Activated CD4-positive, alpha-beta T cell treated with anti-CD3 and anti-CD28 coated beads, Interleukin-2, amount 50 U/mL, for 1 hour (primary cell): ENCODE measurements at regions not wholly inside any gene's neighbourhood (a gene's known extent, or its start where the extent isn't known, plus 50 kb on each side); places are given as distances from the start of the nearest gene placed in this dataset.
"Not testable (repeated sequence)": the region's sequence is repeated elsewhere in the genome, so short reads cannot be mapped to it uniquely, and the experiment has no call there.

Experiments used
- DNase-seq: peaks from one replicate; pipeline ENCODE4 v3.0.0-alpha.2; 2020

DNA sequence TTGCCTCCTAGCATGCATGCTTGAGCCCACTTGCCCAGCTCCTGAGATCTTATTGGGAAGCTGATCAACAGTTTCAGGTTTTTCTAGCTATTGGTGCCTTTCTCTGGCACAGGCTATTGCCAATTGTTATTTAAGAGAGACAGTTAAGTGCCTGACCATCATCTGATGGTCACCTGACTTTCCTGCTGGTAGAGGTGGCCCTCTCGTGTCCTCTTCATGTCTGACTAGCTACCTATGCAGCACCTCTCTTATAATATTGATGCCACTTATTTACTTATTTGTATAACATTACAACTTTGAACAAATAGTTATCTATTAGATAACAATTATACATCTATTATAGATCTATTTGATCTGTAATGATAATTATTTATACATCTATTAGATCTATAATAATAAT is 205.9 kb upstream of the SEMA3D start:
- no peak for DNase-seq

DNA sequence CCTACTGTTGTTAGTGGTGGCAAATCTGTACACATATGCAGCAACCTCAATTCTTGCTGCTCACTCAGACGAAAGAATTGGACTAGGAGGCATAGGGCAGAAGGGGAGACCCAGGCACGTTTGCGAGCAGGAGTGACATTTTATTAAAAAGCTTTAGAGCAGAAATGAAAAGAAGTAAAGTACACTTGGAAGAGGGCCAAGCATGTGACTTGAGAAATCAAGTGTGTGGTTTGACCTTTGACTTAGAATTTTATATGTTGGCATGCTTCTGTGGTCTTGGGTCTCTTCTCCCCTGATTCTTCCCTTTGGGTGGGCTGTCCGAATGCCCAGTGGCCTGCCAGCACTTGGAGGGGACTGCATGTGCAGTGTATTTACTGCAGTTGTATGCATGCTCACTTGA is 205.5 kb upstream of the SEMA3D start:
- DNase-seq, result no peak

DNA sequence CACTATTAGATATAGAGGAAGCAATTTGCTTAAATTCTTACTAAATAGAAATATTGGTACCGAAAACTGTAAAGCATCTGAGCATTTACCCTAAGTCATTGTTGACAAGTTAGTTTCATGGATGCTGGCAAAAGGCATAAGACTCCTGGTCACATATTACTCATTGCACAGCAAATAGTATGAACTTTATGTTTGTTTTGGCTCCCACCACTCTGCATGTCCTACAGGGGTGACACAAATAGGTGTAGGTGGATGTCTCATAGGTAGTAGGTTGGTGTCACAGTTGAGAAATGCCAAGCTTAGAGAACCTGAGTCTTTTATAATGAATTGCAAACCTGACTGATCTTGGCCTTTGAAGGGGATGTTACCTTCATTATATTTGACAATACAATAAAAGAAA is 199.6 kb upstream of the SEMA3D start:
- no peak for DNase-seq

DNA sequence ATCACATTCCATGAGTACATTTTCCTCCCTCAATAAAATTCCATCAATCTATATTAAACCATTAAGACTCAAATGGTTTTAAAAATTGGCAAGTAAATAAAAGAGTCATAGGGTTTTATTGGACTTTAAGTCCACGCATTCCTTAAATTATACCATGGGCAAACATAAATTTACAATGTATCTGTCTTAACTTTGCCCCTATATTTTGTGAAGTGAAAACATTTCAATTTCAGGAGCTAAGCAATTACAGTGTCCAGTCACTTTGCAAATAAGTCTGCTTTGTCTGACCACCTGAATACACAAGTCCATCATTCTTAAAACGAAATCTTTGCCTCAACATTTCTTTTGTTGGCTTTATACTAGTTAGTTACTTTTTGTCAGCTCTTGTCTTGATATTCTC is 197.5 kb upstream of the SEMA3D start:
- no peak for DNase-seq

DNA sequence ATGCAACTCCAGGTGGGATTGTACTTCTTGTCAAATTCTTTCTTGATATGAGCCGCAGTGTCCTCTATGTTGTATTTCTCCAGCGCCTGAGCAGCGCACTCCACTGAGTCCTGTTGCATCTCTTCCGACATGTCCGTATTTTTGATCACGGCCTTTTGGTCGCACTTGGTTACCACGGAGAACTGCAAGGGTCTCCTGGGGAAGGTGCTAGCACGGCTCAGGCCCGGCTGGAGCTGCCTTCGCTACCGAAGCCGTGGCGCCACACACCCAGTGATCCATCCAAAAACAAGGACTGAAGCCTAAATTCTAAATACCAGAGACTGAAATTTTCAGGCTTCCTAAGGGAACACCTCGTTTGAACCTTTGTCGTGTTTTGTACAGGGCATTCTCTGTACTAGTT is 194.4 kb upstream of the SEMA3D start:
- DNase-seq, result no peak

DNA sequence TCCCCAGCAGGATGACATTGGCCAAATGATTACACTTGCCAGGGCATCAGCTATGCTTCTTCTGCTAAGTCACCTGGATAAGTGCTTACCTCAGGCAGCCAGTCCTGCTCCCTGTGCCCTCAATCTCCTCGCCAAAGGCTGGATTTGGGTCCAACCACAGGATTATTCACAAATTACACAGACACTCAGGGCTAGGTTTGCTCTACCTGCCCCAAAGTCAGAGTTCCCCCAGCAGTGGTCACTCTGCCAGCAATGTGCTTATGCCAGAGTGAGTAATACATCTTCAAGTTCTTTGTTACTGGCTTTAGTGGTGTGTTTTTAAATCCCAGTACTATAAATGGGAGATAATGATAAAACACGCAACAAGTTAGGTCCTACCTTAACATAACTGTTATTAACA is 189.7 kb upstream of the SEMA3D start:
- no peak for DNase-seq

DNA sequence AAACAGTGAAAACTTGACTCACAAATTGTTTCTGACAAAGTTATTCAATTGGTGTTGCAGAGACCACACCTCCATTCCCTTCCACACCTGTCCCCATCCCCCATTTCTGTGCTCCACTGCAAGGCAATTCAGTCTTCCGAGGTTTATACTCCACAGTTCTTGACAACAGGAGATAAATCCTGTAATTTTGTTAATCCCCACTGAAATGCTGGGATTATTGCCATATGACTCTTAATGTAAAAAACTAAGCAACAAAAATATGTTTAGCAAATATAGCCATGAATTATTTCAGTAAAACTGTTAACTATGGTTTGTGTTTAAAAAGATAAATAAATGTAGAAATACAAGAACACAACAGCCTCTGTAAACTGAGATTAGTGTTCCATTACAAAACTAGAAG is 170.1 kb upstream of the SEMA3D start:
- no peak for DNase-seq

DNA sequence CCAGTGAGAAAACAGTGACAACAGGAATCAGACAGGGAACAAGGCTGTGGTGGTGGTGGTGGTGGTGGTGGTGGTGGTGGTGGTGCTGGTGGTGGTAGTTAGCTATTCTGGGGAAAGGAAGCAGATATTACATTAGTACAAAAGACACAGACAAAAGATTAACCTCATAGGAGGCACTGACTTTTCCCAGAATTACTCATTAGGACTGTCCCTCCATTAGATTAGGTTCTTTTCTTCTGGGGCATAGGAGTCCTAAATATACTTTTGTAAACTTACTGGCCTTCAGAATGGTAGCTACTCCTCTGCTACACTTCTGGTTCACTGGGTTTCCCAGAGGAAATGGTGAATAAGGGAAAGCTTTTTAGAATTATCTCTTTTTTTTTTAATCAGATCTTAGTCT is 156.6 kb upstream of the SEMA3D start:
- DNase-seq, result no peak

DNA sequence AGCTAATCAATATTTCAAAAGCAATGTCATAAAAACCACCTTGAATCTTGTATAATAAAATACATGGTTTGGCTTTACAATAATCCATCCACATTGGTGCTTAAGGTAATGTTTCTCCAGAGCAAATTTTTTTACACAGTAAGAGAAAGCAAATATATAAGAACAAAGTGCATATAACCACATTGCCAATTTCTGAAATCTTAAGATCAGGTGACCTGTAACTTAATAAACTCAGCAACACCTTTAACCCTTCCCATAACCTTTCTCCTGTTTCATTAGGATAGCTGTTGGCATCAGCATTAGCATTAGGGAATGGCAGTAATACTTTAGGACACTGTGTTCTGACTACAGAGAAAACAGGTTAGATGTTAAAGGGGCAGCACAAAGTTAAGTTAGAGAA is 155.9 kb upstream of the SEMA3D start:
- DNase-seq, result no peak

DNA sequence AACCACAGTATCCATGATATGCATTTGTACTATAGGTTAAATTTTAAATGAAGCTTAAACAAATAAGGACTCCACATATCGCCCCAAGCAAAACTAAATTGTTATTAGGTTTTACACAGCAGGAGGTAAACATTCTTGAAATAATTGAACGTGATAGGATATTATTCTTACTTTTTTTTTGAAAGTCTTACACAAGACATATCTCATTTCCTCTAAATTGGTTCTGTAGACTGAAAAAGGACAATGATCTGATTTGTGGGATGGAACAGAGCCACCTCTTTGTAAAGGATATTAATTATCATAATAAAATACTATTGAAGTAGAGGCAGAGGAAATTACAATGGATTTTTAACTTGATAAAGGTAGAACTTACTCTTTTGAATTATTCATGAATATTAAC is 155.1 kb upstream of the SEMA3D start:
- DNase-seq, result no peak

DNA sequence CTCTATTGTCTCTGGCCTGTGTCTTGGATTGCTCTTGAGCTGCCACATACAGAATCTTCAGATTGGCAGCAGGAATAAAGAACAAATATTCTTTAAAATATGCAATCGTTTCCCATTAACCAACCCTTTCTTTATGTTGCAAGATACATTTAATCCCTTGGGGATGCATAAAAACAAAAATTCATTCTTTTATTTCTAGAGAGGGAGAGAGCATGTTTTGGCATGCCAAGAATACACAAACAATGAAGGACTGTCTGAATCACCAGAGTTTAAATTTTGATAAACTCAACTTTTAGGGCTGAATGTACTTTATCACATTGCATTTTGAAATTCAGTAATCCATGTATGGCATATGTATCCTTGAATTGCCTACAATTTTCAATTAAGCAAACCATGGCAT is 154.3 kb upstream of the SEMA3D start:
- no peak for DNase-seq

DNA sequence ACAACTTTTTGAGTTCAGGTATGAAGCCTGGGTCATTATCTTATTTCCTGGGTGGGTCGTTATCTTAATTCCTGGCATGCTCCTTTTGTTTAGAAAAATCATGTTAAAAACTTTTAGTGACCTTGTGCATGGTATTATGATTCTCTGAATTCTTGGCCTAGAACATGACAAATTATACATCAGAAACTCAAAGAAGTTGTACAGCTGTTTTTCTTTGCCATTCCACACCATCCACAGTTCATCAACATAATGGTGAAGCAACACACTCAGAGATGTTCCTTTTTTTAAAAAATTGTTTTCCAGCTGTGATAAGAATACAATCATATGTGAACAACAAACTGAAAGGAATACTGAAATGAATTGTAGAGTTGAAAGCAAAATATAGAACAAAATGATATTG is 149.2 kb upstream of the SEMA3D start:
- no peak for DNase-seq

DNA sequence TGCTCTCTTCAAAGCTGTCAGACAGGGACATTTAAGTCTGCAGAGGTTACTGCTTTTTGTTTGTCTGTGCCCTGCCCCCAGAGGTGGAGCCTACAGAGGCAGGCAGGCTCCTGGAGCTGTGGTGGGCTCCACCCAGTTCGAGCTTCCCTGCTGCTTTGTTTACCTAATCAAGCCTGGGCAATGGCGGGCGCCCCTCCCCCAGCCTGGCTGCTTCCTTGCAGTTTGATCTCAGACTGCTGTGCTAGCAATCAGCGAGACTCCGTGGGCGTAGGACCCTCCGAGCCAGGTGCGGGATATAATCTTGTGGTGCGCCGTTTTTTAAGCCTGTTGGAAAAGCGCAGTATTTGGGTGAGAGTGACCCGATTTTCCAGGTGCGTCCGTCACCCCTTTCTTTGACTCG is 148.3 kb upstream of the SEMA3D start:
- not testable (repeated sequence) for DNase-seq

DNA sequence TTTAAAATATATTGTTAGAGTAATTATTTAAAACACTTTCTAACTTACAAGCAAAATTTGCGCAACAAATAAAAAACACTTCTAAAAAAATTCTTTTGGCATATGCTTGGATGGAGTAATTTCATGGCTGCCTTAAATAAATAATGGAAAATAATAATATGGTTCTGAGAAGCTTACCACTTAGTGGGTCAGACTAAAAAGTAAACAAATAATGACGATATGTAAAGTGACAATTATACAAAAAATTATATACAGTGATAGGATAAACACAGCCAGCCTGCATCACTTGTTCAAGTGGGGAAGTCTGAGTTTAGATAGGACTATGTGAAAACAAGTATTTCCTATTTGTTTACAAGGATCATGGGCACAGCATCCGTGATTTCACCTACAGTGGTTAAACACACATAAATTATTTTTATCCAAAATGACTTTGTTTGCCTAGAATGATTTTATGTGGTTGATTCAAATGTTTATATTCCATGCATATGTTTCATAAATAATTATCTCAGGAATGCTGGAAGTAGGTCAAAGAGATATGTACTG is 141.7 kb upstream of the SEMA3D start:
- DNase-seq, result no peak

DNA sequence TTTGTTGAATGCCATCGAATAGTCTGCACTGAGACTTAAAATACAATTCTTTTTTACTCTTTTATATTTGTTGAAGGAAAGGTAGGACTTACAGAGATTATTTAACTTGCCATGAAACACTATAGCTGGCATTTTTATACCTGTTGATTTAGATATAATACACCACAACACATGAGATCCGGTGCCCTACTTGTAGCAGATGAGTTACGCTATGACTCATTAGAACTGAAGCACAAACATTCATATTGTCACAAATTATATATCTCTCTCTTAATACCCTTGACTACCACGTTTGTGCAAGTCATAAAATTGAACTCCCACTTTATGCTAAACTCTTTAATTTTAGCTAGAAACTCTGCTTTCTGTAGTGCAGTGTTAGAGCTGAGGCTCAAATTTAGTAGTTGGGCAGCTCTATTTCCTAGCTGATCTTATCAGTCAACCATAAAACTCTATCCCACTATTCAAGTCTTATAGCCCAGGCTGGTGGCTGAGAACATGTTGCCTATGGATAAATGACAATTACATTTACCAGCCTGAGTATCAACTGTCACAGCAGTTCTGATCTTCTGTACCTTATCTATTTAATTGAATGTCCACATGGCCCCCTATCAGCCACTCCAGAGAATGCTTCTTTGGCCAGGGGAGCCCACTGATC is 137.4 kb upstream of the SEMA3D start:
- no peak for DNase-seq

DNA sequence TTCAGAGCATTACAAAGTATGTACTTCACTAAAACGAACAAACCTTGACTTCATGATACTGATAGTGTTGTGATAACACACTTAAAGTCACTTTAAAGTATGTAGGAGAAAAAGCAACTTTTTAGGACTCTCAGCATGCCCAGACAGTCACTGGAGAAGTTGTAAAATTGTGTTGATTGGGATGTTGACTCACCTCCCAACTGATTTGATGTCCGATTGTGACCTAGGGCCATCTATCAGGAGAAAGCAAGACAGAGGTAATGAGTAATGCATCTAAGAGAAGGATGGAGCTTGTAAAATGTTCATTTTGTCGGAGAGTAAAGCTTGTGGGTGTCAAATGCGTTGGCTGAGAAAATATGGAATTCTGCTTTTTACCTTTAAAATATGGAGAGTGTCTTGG is 135.4 kb upstream of the SEMA3D start:
- DNase-seq, result no peak

DNA sequence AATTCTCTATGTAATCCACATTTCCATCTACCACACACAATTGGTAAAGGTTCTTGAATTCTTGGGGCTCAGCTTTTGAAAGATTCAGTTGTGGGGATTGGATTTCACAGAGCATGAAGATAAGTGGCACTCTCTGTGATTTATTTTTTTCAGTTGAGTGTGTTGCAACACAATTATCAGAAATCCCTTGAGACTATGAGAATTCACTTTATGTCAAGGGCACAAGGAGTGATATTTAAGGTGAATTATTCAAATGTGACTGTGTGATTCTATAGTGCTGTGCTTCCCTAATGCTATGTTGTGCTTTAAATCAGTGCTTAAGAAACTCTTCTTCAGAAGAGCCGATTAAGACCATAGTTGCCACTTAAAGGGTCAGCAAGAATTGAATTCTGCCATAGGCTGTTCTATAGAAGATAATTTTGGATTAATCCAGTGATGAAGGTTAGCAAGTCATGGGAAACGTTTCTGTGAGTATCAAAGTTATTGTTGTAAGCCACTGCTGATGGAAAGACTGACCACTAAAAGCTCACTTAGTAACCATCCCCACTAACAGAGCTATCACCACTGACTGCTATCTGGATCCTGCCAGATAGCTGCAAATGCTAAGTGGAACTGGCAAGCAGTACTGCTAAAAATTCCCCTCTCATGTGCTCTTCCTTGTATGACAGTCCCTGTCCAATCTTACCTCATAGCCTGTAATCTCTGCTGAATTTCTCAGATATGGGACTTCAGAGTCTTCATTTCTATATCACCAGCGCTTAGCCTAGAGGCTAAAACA is 134.0 kb upstream of the SEMA3D start:
- no peak for DNase-seq

DNA sequence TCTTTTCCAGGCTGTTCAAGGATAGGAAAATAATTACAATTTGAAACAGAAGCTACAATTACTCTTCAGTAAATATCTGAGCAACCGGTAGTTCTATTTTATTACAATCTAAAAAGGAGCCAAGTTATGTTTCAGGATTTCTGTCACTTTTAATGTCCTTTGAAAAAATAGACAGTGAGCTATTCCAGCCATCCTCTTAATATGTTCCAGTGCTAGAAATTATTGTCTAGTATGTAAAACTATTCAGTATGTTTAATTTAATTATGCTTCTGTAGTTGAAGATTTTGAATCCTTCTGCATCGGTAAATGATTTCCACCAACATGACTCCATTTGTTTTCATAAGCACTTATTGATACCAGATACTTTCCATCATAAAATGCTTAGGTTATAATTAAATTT is 129.6 kb upstream of the SEMA3D start:
- no peak for DNase-seq

DNA sequence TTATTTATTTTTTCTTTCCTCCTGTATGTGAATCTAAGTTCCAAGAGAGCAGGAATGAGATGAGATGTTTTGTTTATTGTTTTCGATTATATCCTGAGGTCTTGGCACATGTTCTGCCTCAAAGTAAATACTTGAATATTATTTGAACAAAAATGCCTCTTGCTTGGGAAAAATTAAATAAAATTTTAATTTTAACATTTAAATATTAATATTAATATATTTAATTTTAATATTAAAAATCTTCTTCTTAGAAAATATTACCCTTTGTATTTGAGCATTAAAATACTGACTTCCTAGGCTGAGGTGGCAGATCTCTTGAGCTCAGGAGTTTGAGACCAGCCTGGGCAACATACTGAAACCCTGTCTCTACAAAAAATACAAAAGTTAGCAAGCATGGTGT is 123.4 kb upstream of the SEMA3D start:
- DNase-seq, result no peak

DNA sequence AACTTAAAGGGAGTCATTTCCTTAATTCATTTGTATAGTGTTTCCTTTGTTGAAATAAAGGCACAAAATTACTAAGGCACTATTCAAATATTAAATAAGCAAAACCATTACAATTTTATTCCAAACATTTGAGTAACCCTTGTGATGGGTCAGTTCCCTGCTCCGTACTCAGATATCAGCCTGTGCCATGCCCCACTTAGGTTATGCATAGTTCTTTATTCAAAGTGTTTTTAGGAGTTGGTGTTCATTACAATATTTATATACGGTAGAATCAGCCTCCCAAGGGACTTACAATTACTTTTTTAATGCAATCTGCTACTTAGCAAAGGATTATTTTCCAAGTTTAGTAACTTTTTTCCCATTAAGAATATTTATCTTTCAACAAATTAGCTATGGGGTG is 119.3 kb upstream of the SEMA3D start:
- no peak for DNase-seq

DNA sequence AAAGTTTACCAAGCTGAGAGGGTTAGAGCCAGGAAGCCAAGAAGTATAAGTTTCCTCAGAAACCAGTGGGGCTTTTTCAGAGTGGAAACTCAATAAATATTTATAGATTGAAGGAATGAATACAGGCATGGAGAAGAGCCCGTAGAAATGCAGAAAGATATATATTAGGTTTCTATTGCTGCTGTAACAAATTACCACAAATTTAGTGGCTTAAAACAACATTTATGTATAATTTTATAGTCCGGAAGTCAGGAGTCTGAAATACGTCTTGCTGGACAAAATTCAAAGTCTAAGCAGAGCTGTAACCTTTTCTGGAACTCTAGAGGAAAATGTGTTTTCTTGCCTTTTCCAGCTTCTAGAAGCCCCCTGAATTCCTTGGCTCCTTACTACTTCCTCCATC is 107.3 kb upstream of the SEMA3D start:
- no peak for DNase-seq

DNA sequence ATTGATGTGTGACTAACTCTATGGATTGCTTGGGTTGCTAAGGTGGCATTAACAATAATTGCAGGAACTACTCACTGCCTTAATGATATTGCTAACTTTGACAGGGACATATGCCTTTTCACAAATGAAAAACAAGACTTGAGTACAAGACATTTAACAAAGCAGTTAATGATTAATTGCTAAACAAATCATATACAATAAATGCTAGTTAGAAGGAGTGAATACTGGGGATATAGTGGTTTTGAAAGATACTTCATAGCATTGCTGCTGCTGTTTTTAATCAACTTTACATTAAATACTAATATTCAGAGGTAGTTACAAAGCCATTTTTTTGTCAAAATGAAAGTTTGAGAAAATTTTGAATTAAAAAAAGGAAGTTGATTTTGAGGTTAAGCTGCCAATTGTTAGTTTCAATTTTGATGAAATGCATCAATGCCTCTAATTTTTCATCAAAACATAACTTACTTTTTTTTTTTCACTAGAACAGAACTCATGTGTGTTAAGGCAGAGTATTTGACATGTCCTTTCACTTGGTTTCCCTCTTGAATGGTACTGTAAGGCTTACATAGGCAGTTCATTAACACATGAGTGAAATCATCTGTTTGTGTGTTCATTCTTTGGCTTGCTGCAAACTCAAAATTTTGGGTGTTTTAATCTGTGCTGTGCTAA is 106.2 kb upstream of the SEMA3D start:
- DNase-seq, result no peak

DNA sequence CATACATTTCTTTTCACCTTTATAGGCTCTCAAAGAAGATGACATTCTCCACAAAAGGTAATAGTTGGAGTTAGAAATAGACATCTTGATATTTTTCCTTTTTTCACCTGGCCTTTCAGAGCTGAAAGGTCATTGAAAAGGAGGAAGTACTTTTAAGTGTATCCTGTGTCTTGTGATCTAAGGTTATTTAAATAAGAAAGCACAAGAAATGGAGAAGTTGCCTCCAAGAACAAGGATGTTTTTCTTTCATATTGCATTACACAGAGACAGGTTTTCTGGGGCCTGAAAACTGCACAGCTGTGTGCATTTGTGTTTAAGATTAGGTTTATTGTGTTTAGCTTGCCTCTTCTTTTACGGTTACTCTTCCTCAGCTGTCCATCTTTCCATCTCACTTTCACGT is 103.4 kb upstream of the SEMA3D start:
- no peak for DNase-seq

DNA sequence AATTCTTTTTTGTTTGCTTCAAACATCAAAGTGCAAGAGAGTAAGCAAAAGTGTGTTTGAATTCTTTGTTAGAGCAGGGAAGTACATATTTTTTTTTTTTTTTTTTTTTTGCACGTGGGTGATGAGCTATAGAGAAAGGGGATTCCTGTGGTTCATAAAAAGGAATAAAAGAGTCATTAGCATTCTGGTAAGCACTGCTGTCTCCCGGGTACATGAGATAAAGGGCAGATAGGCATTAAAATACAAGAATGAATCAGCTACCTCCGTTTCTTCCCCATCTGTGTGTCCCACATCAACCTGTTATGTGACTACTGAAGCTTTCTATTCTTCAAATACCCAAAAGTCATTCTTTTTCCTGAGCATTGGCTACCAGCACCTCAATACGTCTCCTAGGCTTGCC is 102.4 kb upstream of the SEMA3D start:
- DNase-seq, result no peak
